HCT116 (cell line): ENCODE measurements at regions not wholly inside any gene's neighbourhood (a gene's known extent, or its start where the extent isn't known, plus 50 kb on each side); places are given as distances from the start of the nearest gene placed in this dataset.

ENCODE experiments used
- CTCF ChIP-seq, 3 experiments: fragments of 200-600 bp in 1 of 3; sonication (generic) in 1 of 3; IDR thresholded peaks in 2 of 3; conservative IDR thresholded peaks in 1 of 3; 2 replicates each; pipeline ENCODE4 v1.5.1; 2012 to 2017; ENCODE audit warnings: low read depth in 2 of 3, low read length in 2 of 3, antibody characterized with exemption in 1 of 3, borderline replicate concordance in 1 of 3, control low read depth in 1 of 3, mild to moderate bottlenecking in 1 of 3, mixed read lengths in 1 of 3, mixed run types in 1 of 3, moderate library complexity in 1 of 3; ENCODE audit not compliant: insufficient read depth in 1 of 3
- EZH2 ChIP-seq: fragments of 200-600 bp; sonication (generic); IDR thresholded peaks from 2 replicates; pipeline ENCODE4 v1.6.1; 2017; ENCODE audit warnings: antibody characterized with exemption, mixed run types
- TF ChIP-seq, protein P1 (sequence below): IDR thresholded peaks from 2 replicates; pipeline ENCODE4 v1.6.1; 2012; ENCODE audit warnings: low read depth
- TF ChIP-seq, protein P2 (sequence below): IDR thresholded peaks from 2 replicates; pipeline ENCODE4 v1.6.1; 2012

DNA sequence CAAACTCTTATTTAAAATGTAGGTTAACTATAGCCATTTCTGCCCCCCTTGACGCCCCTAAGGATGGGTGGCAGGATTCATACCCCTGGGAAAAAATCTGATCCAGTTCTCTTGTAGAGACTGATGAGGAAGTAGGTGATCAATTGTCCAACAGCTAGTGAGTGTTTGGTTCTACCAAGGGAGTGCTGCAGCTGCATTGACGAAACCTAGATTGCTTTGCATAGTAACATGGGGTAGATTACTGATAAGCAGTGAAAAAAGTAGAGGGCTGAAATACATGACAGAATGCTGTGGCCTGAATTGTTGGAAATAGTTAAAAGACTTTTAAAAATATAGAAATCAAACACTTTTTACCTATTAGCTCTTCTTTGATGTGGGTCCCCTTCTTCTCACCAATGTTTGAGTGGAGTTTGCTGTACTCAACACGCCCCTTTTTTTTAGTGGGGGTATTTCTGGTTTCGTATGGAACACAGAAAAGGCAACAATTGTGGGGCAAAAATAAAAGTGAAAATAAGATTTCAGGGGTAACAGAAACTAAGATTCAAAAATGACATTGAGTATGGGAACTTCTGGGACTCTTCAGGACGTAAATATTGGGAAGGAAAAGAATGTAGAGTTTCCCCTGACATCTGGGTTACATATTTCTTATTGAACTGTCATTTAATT is 66.2 kb downstream of the MAIP1 start:
- TF ChIP-seq, protein P1, sequence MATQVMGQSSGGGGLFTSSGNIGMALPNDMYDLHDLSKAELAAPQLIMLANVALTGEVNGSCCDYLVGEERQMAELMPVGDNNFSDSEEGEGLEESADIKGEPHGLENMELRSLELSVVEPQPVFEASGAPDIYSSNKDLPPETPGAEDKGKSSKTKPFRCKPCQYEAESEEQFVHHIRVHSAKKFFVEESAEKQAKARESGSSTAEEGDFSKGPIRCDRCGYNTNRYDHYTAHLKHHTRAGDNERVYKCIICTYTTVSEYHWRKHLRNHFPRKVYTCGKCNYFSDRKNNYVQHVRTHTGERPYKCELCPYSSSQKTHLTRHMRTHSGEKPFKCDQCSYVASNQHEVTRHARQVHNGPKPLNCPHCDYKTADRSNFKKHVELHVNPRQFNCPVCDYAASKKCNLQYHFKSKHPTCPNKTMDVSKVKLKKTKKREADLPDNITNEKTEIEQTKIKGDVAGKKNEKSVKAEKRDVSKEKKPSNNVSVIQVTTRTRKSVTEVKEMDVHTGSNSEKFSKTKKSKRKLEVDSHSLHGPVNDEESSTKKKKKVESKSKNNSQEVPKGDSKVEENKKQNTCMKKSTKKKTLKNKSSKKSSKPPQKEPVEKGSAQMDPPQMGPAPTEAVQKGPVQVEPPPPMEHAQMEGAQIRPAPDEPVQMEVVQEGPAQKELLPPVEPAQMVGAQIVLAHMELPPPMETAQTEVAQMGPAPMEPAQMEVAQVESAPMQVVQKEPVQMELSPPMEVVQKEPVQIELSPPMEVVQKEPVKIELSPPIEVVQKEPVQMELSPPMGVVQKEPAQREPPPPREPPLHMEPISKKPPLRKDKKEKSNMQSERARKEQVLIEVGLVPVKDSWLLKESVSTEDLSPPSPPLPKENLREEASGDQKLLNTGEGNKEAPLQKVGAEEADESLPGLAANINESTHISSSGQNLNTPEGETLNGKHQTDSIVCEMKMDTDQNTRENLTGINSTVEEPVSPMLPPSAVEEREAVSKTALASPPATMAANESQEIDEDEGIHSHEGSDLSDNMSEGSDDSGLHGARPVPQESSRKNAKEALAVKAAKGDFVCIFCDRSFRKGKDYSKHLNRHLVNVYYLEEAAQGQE = no peak
- TF ChIP-seq EZH2 = no peak
- TF ChIP-seq CTCF (IDR thresholded peaks at IDR 0.05 in 2 of 3, conservative IDR thresholded peaks at IDR 0.05 in 1 of 3; ENCODE audit: borderline replicate concordance in 1 of 3, insufficient read depth in 1 of 3, low read depth in 2 of 3, low read length in 2 of 3) = no peak
- TF ChIP-seq, protein P2, sequence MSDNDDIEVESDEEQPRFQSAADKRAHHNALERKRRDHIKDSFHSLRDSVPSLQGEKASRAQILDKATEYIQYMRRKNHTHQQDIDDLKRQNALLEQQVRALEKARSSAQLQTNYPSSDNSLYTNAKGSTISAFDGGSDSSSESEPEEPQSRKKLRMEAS = no peak
